ENCODE measurements at regions not wholly inside any gene's neighbourhood (a gene's known extent, or its start where the extent isn't known, plus 50 kb on each side); places are given as distances from the start of the nearest gene placed in this dataset.
"Not testable (repeated sequence)": the region's sequence is repeated elsewhere in the genome, so short reads cannot be mapped to it uniquely, and the experiment has no call there.

GRCh38 chr6:81362246-81362645, 390.2 kb downstream of the TENT5A start:
- Histone ChIP-seq H3K36me3 (ENCODE audit: control insufficient read depth in 5 of 5, insufficient read depth in 5 of 5, low read length in 5 of 5) (no peaks in the 10 kb centered on the region), H3K9me3 (ENCODE audit: control insufficient read depth in 5 of 5, low read length in 5 of 5) (peaks cover 0 to 3% (median 0%) of the 10 kb centered on the region in 5 donors), H3K4me3 (ENCODE audit: low read depth in 1 of 5, low read length in 5 of 5) (no peak overlapping the region), H3K27me3 (ENCODE audit: control insufficient read depth in 5 of 5, insufficient read depth in 4 of 5, low read length in 5 of 5) (no peaks in the 10 kb centered on the region), H3K9ac (ENCODE audit: low read length in 5 of 5) (no peak overlapping the region), H3K27ac (ENCODE audit: low read depth, low read length) (no peak overlapping the region), H3K4me1 (ENCODE audit: control insufficient read depth in 5 of 5, insufficient read depth in 5 of 5, low read length in 5 of 5) (peaks cover 0 to 3% (median 0%) of the 10 kb centered on the region in 5 donors)

GRCh38 chr6:81353262-81353661, 399.2 kb downstream of the TENT5A start:
- Histone ChIP-seq H3K9me3 (ENCODE audit: control insufficient read depth in 5 of 5, low read length in 5 of 5) (no peaks in the 10 kb centered on the region), H3K27ac (ENCODE audit: low read depth, low read length) (no peak overlapping the region), H3K27me3 (ENCODE audit: control insufficient read depth in 5 of 5, insufficient read depth in 4 of 5, low read length in 5 of 5) (no peaks in the 10 kb centered on the region), H3K4me1 (ENCODE audit: control insufficient read depth in 5 of 5, insufficient read depth in 5 of 5, low read length in 5 of 5) (no peaks in the 10 kb centered on the region), H3K4me3 (ENCODE audit: low read depth in 1 of 5, low read length in 5 of 5) (no peak overlapping the region), H3K36me3 (ENCODE audit: control insufficient read depth in 5 of 5, insufficient read depth in 5 of 5, low read length in 5 of 5) (no peaks in the 10 kb centered on the region), H3K9ac (ENCODE audit: low read length in 5 of 5) (no peak overlapping the region)

- H3K9me3 ChIP-seq (ENCODE audit: control insufficient read depth in 5 of 5, low read length in 5 of 5); H3K9ac ChIP-seq (ENCODE audit: low read length in 5 of 5); H3K36me3 ChIP-seq (ENCODE audit: control insufficient read depth in 5 of 5, insufficient read depth in 5 of 5, low read length in 5 of 5); H3K27me3 ChIP-seq (ENCODE audit: control insufficient read depth in 5 of 5, insufficient read depth in 4 of 5, low read length in 5 of 5); H3K4me3 ChIP-seq (ENCODE audit: low read depth in 1 of 5, low read length in 5 of 5); H3K4me1 ChIP-seq (ENCODE audit: control insufficient read depth in 5 of 5, insufficient read depth in 5 of 5, low read length in 5 of 5); H3K27ac ChIP-seq (ENCODE audit: low read depth, low read length): not testable (repeated sequence)
Observed at GRCh38 chr6:81344026-81344425, 408.5 kb downstream of the TENT5A start.

- no peak overlapping the region for H3K9ac ChIP-seq (ENCODE audit: low read length in 5 of 5)
- no peaks in the 10 kb centered on the region for H3K27me3 ChIP-seq (ENCODE audit: control insufficient read depth in 5 of 5, insufficient read depth in 4 of 5, low read length in 5 of 5)
- no peak overlapping the region for H3K4me3 ChIP-seq (ENCODE audit: low read depth in 1 of 5, low read length in 5 of 5)
- no peaks in the 10 kb centered on the region for H3K9me3 ChIP-seq (ENCODE audit: control insufficient read depth in 5 of 5, low read length in 5 of 5)
- no peak overlapping the region for H3K27ac ChIP-seq (ENCODE audit: low read depth, low read length)
- H3K4me1 ChIP-seq (ENCODE audit: control insufficient read depth in 5 of 5, insufficient read depth in 5 of 5, low read length in 5 of 5), result no peaks in the 10 kb centered on the region
- H3K36me3 ChIP-seq (ENCODE audit: control insufficient read depth in 5 of 5, insufficient read depth in 5 of 5, low read length in 5 of 5), result no peaks in the 10 kb centered on the region
Observed at GRCh38 chr6:81340946-81341345, 411.5 kb downstream of the TENT5A start.

- Histone ChIP-seq H3K4me1 (ENCODE audit: control insufficient read depth in 5 of 5, insufficient read depth in 5 of 5, low read length in 5 of 5) (no peaks in the 10 kb centered on the region), H3K27ac (ENCODE audit: low read depth, low read length) (no peak overlapping the region), H3K36me3 (ENCODE audit: control insufficient read depth in 5 of 5, insufficient read depth in 5 of 5, low read length in 5 of 5) (no peaks in the 10 kb centered on the region), H3K9me3 (ENCODE audit: control insufficient read depth in 5 of 5, low read length in 5 of 5) (no peaks in the 10 kb centered on the region), H3K9ac (ENCODE audit: low read length in 5 of 5) (no peak overlapping the region), H3K27me3 (ENCODE audit: control insufficient read depth in 5 of 5, insufficient read depth in 4 of 5, low read length in 5 of 5) (no peaks in the 10 kb centered on the region), H3K4me3 (ENCODE audit: low read depth in 1 of 5, low read length in 5 of 5) (no peak overlapping the region)
Observed at GRCh38 chr6:81331526-81331925, 421.0 kb downstream of the TENT5A start.

GRCh38 chr6:81328700-81329099, 423.8 kb downstream of the TENT5A start:
- H3K4me3 ChIP-seq (ENCODE audit: low read depth in 1 of 5, low read length in 5 of 5), result no peak overlapping the region
- no peaks in the 10 kb centered on the region for H3K4me1 ChIP-seq (ENCODE audit: control insufficient read depth in 5 of 5, insufficient read depth in 5 of 5, low read length in 5 of 5)
- H3K27me3 ChIP-seq (ENCODE audit: control insufficient read depth in 5 of 5, insufficient read depth in 4 of 5, low read length in 5 of 5), result no peaks in the 10 kb centered on the region
- no peaks in the 10 kb centered on the region for H3K36me3 ChIP-seq (ENCODE audit: control insufficient read depth in 5 of 5, insufficient read depth in 5 of 5, low read length in 5 of 5)
- no peaks in the 10 kb centered on the region for H3K9me3 ChIP-seq (ENCODE audit: control insufficient read depth in 5 of 5, low read length in 5 of 5)
- no peak overlapping the region for H3K27ac ChIP-seq (ENCODE audit: low read depth, low read length)
- no peak overlapping the region for H3K9ac ChIP-seq (ENCODE audit: low read length in 5 of 5)

- no peaks in the 10 kb centered on the region for H3K9me3 ChIP-seq (ENCODE audit: control insufficient read depth in 5 of 5, low read length in 5 of 5)
- no peak overlapping the region for H3K4me3 ChIP-seq (ENCODE audit: low read depth in 1 of 5, low read length in 5 of 5)
- no peak overlapping the region for H3K9ac ChIP-seq (ENCODE audit: low read length in 5 of 5)
- H3K27me3 ChIP-seq (ENCODE audit: control insufficient read depth in 5 of 5, insufficient read depth in 4 of 5, low read length in 5 of 5), result no peaks in the 10 kb centered on the region
- no peaks in the 10 kb centered on the region for H3K36me3 ChIP-seq (ENCODE audit: control insufficient read depth in 5 of 5, insufficient read depth in 5 of 5, low read length in 5 of 5)
- no peak overlapping the region for H3K27ac ChIP-seq (ENCODE audit: low read depth, low read length)
- no peaks in the 10 kb centered on the region for H3K4me1 ChIP-seq (ENCODE audit: control insufficient read depth in 5 of 5, insufficient read depth in 5 of 5, low read length in 5 of 5)
Observed at GRCh38 chr6:81326881-81327561, 425.5 kb downstream of the TENT5A start.

GRCh38 chr6:81309811-81310210, 442.7 kb downstream of the TENT5A start:
- Histone ChIP-seq H3K27me3 (ENCODE audit: control insufficient read depth in 5 of 5, insufficient read depth in 4 of 5, low read length in 5 of 5) (no peaks in the 10 kb centered on the region), H3K9me3 (ENCODE audit: control insufficient read depth in 5 of 5, low read length in 5 of 5) (peaks cover 5 to 13% (median 10%) of the 10 kb centered on the region in 5 donors), H3K4me3 (ENCODE audit: low read depth in 1 of 5, low read length in 5 of 5) (no peak overlapping the region), H3K9ac (ENCODE audit: low read length in 5 of 5) (no peak overlapping the region), H3K27ac (ENCODE audit: low read depth, low read length) (no peak overlapping the region), H3K36me3 (ENCODE audit: control insufficient read depth in 5 of 5, insufficient read depth in 5 of 5, low read length in 5 of 5) (no peaks in the 10 kb centered on the region), H3K4me1 (ENCODE audit: control insufficient read depth in 5 of 5, insufficient read depth in 5 of 5, low read length in 5 of 5) (peaks cover 0 to 19% (median 3%) of the 10 kb centered on the region in 5 donors)

GRCh38 chr6:81308577-81309279, 443.8 kb downstream of the TENT5A start:
- Histone ChIP-seq H3K27ac (ENCODE audit: low read depth, low read length) (no peak overlapping the region), H3K9me3 (ENCODE audit: control insufficient read depth in 5 of 5, low read length in 5 of 5) (peaks cover 2 to 7% (median 3%) of the 10 kb centered on the region in 5 donors), H3K36me3 (ENCODE audit: control insufficient read depth in 5 of 5, insufficient read depth in 5 of 5, low read length in 5 of 5) (no peaks in the 10 kb centered on the region), H3K9ac (ENCODE audit: low read length in 5 of 5) (no peak overlapping the region), H3K4me1 (ENCODE audit: control insufficient read depth in 5 of 5, insufficient read depth in 5 of 5, low read length in 5 of 5) (peaks cover 0 to 19% (median 3%) of the 10 kb centered on the region in 5 donors), H3K27me3 (ENCODE audit: control insufficient read depth in 5 of 5, insufficient read depth in 4 of 5, low read length in 5 of 5) (no peaks in the 10 kb centered on the region), H3K4me3 (ENCODE audit: low read depth in 1 of 5, low read length in 5 of 5) (no peak overlapping the region)

- no peaks in the 10 kb centered on the region for H3K27me3 ChIP-seq (ENCODE audit: control insufficient read depth in 5 of 5, insufficient read depth in 4 of 5, low read length in 5 of 5)
- no peaks in the 10 kb centered on the region for H3K36me3 ChIP-seq (ENCODE audit: control insufficient read depth in 5 of 5, insufficient read depth in 5 of 5, low read length in 5 of 5)
- H3K9ac ChIP-seq (ENCODE audit: low read length in 5 of 5), result no peak overlapping the region
- H3K4me1 ChIP-seq (ENCODE audit: control insufficient read depth in 5 of 5, insufficient read depth in 5 of 5, low read length in 5 of 5), result peaks cover 0 to 19% (median 3%) of the 10 kb centered on the region in 5 donors
- H3K4me3 ChIP-seq (ENCODE audit: low read depth in 1 of 5, low read length in 5 of 5), result no peak overlapping the region
- no peak overlapping the region for H3K27ac ChIP-seq (ENCODE audit: low read depth, low read length)
- H3K9me3 ChIP-seq (ENCODE audit: control insufficient read depth in 5 of 5, low read length in 5 of 5), result peaks cover 0 to 2% (median 0%) of the 10 kb centered on the region in 5 donors
Observed at GRCh38 chr6:81307651-81308214, 444.7 kb downstream of the TENT5A start.
